ENCODE measurements at regions not wholly inside any gene's neighbourhood (a gene's known extent, or its start where the extent isn't known, plus 50 kb on each side); places are given as distances from the start of the nearest gene placed in this dataset.

DNA sequence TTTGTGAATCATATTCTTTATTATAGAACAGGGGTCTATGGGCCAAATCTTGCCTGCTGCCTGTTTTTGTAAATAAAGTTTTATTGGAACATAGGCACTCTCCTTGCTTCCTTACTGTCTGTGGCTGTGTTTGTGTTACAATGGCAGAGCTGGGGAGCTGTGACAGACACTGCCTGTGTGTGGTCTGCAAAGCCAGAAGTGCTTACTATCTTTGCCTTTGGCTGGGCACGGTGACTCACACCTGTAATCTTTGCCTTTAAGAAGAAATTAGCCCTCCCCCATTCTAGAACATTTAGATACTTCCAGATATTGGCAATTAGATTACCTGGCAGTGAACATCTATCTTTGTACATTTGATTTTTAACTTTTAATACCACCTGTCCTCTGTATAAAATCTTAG lies 308.3 kb downstream of the FOXL1 start:
- TF ChIP-seq CTCF (conservative IDR thresholded peaks at IDR 0.05; ENCODE audit: low read length) (no peak), EZH2phosphoT487 (IDR thresholded peaks at IDR 0.05; ENCODE audit: borderline replicate concordance, low read depth, low read length) (no peak)

All from OCI-LY7 (cell line).